ENCODE measurements at regions not wholly inside any gene's neighbourhood (a gene's known extent, or its start where the extent isn't known, plus 50 kb on each side); places are given as distances from the start of the nearest gene placed in this dataset.

- Histone ChIP-seq H3K9me3 (ENCODE audit: control insufficient read depth, low read length) (no peaks in the 10 kb centered on the region), H3K36me3 (ENCODE audit: control insufficient read depth, insufficient read depth, low read length) (no peaks in the 10 kb centered on the region), H3K4me3 (ENCODE audit: low read length) (no peak overlapping the region), H3K9ac (ENCODE audit: extremely low read depth, low read length, poor library complexity, severe bottlenecking) (no peak overlapping the region), H3K27me3 (ENCODE audit: control insufficient read depth, insufficient read depth, low read length, poor library complexity, severe bottlenecking) (no peaks in the 10 kb centered on the region), H3K4me1 (ENCODE audit: control insufficient read depth, insufficient read depth, low read length) (peaks cover 3% of the 10 kb centered on the region), H3K27ac (ENCODE audit: low read depth, low read length) (no peak overlapping the region)
- H3K36me3 Mint-ChIP-seq (ENCODE audit: low read depth): no peaks in the 10 kb centered on the region
- no peak for DNase-seq
- peaks cover 13% of the 10 kb centered on the region for H3K4me1 Mint-ChIP-seq
- TF ChIP-seq CTCF (conservative IDR thresholded peaks at IDR 0.05): no peak
- no peaks in the 10 kb centered on the region for H3K9me3 Mint-ChIP-seq
- H3K4me3 Mint-ChIP-seq: no peak overlapping the region
- H3K27me3 Mint-ChIP-seq (ENCODE audit: insufficient read depth): no peaks in the 10 kb centered on the region
- no peak overlapping the region for H3K27ac Mint-ChIP-seq
Observed at GRCh38 chr2:125839945-125840344, 816.0 kb upstream of the GYPC start.

- no peaks in the 10 kb centered on the region for H3K36me3 Mint-ChIP-seq (ENCODE audit: low read depth)
- peaks cover 3% of the 10 kb centered on the region for H3K4me1 ChIP-seq (ENCODE audit: control insufficient read depth, insufficient read depth, low read length)
- no peaks in the 10 kb centered on the region for H3K9me3 ChIP-seq (ENCODE audit: control insufficient read depth, low read length)
- no peak overlapping the region for H3K27ac ChIP-seq (ENCODE audit: low read depth, low read length)
- H3K9ac ChIP-seq (ENCODE audit: extremely low read depth, low read length, poor library complexity, severe bottlenecking): no peak overlapping the region
- no peak overlapping the region for H3K4me3 ChIP-seq (ENCODE audit: low read length)
- no peak overlapping the region for H3K27ac Mint-ChIP-seq
- peaks cover 10% of the 10 kb centered on the region for H3K4me1 Mint-ChIP-seq
- TF ChIP-seq CTCF (conservative IDR thresholded peaks at IDR 0.05): no peak
- H3K36me3 ChIP-seq (ENCODE audit: control insufficient read depth, insufficient read depth, low read length): no peaks in the 10 kb centered on the region
- 86% methylated on average over 1 of the region's 1 CpG; no CpG with 5 or more reads in 1 of the 2 experiments for WGBS, 2 experiments (ENCODE audit: insufficient coverage in 1 of 2, insufficient read length in 1 of 2)
- no peak overlapping the region for H3K4me3 Mint-ChIP-seq
- H3K9me3 Mint-ChIP-seq: no peaks in the 10 kb centered on the region
- no peaks in the 10 kb centered on the region for H3K27me3 Mint-ChIP-seq (ENCODE audit: insufficient read depth)
- no peak for DNase-seq
- H3K27me3 ChIP-seq (ENCODE audit: control insufficient read depth, insufficient read depth, low read length, poor library complexity, severe bottlenecking): no peaks in the 10 kb centered on the region
Observed at GRCh38 chr2:125842041-125842440, 813.9 kb upstream of the GYPC start.

- Histone ChIP-seq H3K27ac (ENCODE audit: low read depth, low read length) (no peak overlapping the region), H3K9me3 (ENCODE audit: control insufficient read depth, low read length) (no peaks in the 10 kb centered on the region), H3K4me1 (ENCODE audit: control insufficient read depth, insufficient read depth, low read length) (peaks cover 5% of the 10 kb centered on the region), H3K36me3 (ENCODE audit: control insufficient read depth, insufficient read depth, low read length) (no peaks in the 10 kb centered on the region), H3K27me3 (ENCODE audit: control insufficient read depth, insufficient read depth, low read length, poor library complexity, severe bottlenecking) (no peaks in the 10 kb centered on the region), H3K4me3 (ENCODE audit: low read length) (no peak overlapping the region), H3K9ac (ENCODE audit: extremely low read depth, low read length, poor library complexity, severe bottlenecking) (no peak overlapping the region)
- DNase-seq: no peak
- Mint-ChIP-seq H3K27me3 (ENCODE audit: insufficient read depth) (no peaks in the 10 kb centered on the region), H3K4me1 (peaks cover 6% of the 10 kb centered on the region), H3K9me3 (no peaks in the 10 kb centered on the region), H3K27ac (no peak overlapping the region), H3K4me3 (no peak overlapping the region), H3K36me3 (ENCODE audit: low read depth) (no peaks in the 10 kb centered on the region)
- no peak for TF ChIP-seq CTCF (conservative IDR thresholded peaks at IDR 0.05)
Observed at GRCh38 chr2:125850541-125850940, 805.4 kb upstream of the GYPC start.
